PC-3 (cell line): ENCODE measurements at regions not wholly inside any gene's neighbourhood (a gene's known extent, or its start where the extent isn't known, plus 50 kb on each side); places are given as distances from the start of the nearest gene placed in this dataset.

Source experiments
- ATAC-seq: fragments of 200-7000 bp; cut with Tn5 transposase; 2 replicates; pipeline ENCODE4 v1.9.1; 2020; ENCODE audit warnings: mild to moderate bottlenecking, moderate library complexity
- BruUV-seq: library from RNA; stranded (reverse); fragments of 400-500 nt; replicated peaks from 2 replicates; lab custom pipeline; 2021; lab: Mats Ljungman, UMichigan
- CTCF ChIA-PET: fragments of 300-600 bp; sonication (Branson Sonifier 250); formaldehyde crosslinking; loops from one replicate; lab custom pipeline; 2022; ENCODE audit warnings: antibody characterized with exemption; lab: Charles Lee
- POLR2A ChIA-PET: fragments of 300-600 bp; sonication (Branson Sonifier 250); formaldehyde crosslinking; loops from one replicate; lab custom pipeline; 2022; ENCODE audit warnings: antibody characterized with exemption; ENCODE audit not compliant: unreplicated experiment; lab: Charles Lee
- DNase-seq: peaks from one replicate; pipeline ENCODE4 v3.0.0-alpha.2; 2015
- H2AFZ ChIP-seq: fragments of 300-600 bp; sonication (generic); 2 replicates; pipeline ENCODE4 v1.6.0; 2016; ENCODE audit warnings: antibody characterized with exemption, low read length
- H3F3A ChIP-seq: fragments of 300-600 bp; sonication (generic); one replicate; pipeline ENCODE4 v1.6.0; 2017; ENCODE audit warnings: antibody characterized with exemption, low read length, control low read depth, mild to moderate bottlenecking; ENCODE audit not compliant: unreplicated experiment
- H3K27ac ChIP-seq: fragments of 300-600 bp; sonication (generic); 2 replicates; pipeline ENCODE4 v1.5.1; 2016; ENCODE audit warnings: mild to moderate bottlenecking, low read length
- H3K27me3 ChIP-seq: fragments of 300-600 bp; sonication (generic); 2 replicates; pipeline ENCODE4 v1.6.1; 2016; ENCODE audit warnings: low read length, mixed read lengths
- H3K36me3 ChIP-seq: fragments of 300-600 bp; sonication (generic); 2 replicates; pipeline ENCODE4 v1.6.1; 2016; ENCODE audit warnings: low read depth, mixed run types, low read length, mixed read lengths
- H3K4me1 ChIP-seq: fragments of 300-600 bp; sonication (generic); 2 replicates; pipeline ENCODE4 v1.5.1; 2016; ENCODE audit warnings: low read length; ENCODE audit not compliant: insufficient read depth
- H3K4me2 ChIP-seq: fragments of 300-600 bp; sonication (generic); 2 replicates; pipeline ENCODE4 v1.6.0; 2016; ENCODE audit warnings: low read length
- H3K4me3 ChIP-seq: fragments of 300-600 bp; sonication (generic); 2 replicates; pipeline ENCODE4 v1.5.1; 2016; ENCODE audit warnings: mild to moderate bottlenecking, low read length, mixed read lengths
- H3K79me2 ChIP-seq: fragments of 300-600 bp; sonication (generic); 2 replicates; pipeline ENCODE4 v1.6.1; 2017; ENCODE audit warnings: low read length, mixed read lengths
- H3K9ac ChIP-seq: fragments of 300-600 bp; sonication (generic); 2 replicates; pipeline ENCODE4 v1.6.0; 2016; ENCODE audit warnings: mild to moderate bottlenecking, low read length
- H3K9me2 ChIP-seq: fragments of 300-600 bp; sonication (generic); replicated peaks from 2 replicates; pipeline ENCODE4 v1.6.1; 2016; ENCODE audit warnings: mixed run types, low read length, mixed read lengths
- H3K9me3 ChIP-seq: fragments of 300-600 bp; sonication (generic); 2 replicates; pipeline ENCODE4 v1.6.1; 2016; ENCODE audit warnings: low read length, mixed read lengths
- H4K20me1 ChIP-seq: fragments of 300-600 bp; sonication (generic); 2 replicates; pipeline ENCODE4 v1.6.1; 2016; ENCODE audit warnings: low read length, mixed read lengths
- CTCF ChIP-seq: fragments of 300-600 bp; sonication (generic); conservative IDR thresholded peaks from 2 replicates; pipeline ENCODE4 v1.5.1; 2017; ENCODE audit warnings: antibody characterized with exemption, low read depth, mild to moderate bottlenecking, low read length
- EZH2 ChIP-seq: fragments of 300-600 bp; sonication (generic); IDR thresholded peaks from one replicate; pipeline ENCODE4 v1.6.1; 2017; ENCODE audit warnings: antibody characterized with exemption, mild to moderate bottlenecking, low read length; ENCODE audit not compliant: unreplicated experiment
- EZH2phosphoT487 ChIP-seq: fragments of 300-600 bp; sonication (generic); IDR thresholded peaks from 2 replicates; pipeline ENCODE4 v1.6.1; 2018; ENCODE audit warnings: mild to moderate bottlenecking, antibody characterized with exemption, low read length, borderline replicate concordance
- intact Hi-C: fragments of 100-400 bp; cut with micrococcal nuclease; formaldehyde crosslinking; loops from 2 replicates; pipeline ENCODE4 v1.9.0; 2023

- no peak overlapping the region for H3K27ac ChIP-seq
Observed at GRCh38 chr6:22694092-22694724, 124.8 kb downstream of the HDGFL1 start.

GRCh38 chr6:22696481-22696880 is 127.1 kb downstream of the HDGFL1 start:
- Histone ChIP-seq H4K20me1 (no peaks in the 10 kb centered on the region), H3K27me3 (no peaks in the 10 kb centered on the region), H3K36me3 (no peaks in the 10 kb centered on the region), H2AFZ (no peak overlapping the region), H3K9me3 (no peaks in the 10 kb centered on the region), H3K4me1 (no peaks in the 10 kb centered on the region), H3K9ac (no peak overlapping the region), H3K27ac (no peak overlapping the region), H3K79me2 (no peaks in the 10 kb centered on the region), H3K4me2 (no peak overlapping the region), H3K9me2 (no peaks in the 10 kb centered on the region), H3K4me3 (no peak overlapping the region), H3F3A (no peaks in the 10 kb centered on the region)
- BruUV-seq, result no TSS peak
- POLR2A ChIA-PET, result no interaction called here
- DNase-seq, result no peak
- TF ChIP-seq EZH2phosphoT487 (no peak), EZH2 (no peak), CTCF (no peak)
- intact Hi-C loops, result no loop called here
- CTCF ChIA-PET, result no interaction called here
- no peak for ATAC-seq

More at GRCh38 chr6:22694092-22694724, 124.8 kb downstream of the HDGFL1 start:
- Histone ChIP-seq H2AFZ (no peak overlapping the region), H3K9me2 (no peaks in the 10 kb centered on the region), H3K27me3 (no peaks in the 10 kb centered on the region), H4K20me1 (no peaks in the 10 kb centered on the region), H3K4me2 (no peak overlapping the region), H3K4me3 (no peak overlapping the region), H3F3A (no peaks in the 10 kb centered on the region), H3K4me1 (no peaks in the 10 kb centered on the region), H3K36me3 (no peaks in the 10 kb centered on the region), H3K9ac (no peak overlapping the region), H3K9me3 (no peaks in the 10 kb centered on the region), H3K79me2 (no peaks in the 10 kb centered on the region)
- intact Hi-C loops, result no loop called here
- no peak for ATAC-seq
- ChIA-PET CTCF (no interaction called here), POLR2A (no interaction called here)
- TF ChIP-seq CTCF (no peak), EZH2phosphoT487 (no peak), EZH2 (no peak)
- no peak for DNase-seq
- BruUV-seq, result no TSS peak

GRCh38 chr6:22697306-22697705 is 127.9 kb downstream of the HDGFL1 start:
- intact Hi-C loops, result no loop called here

More at GRCh38 chr6:22697306-22697705, 127.9 kb downstream of the HDGFL1 start:
- Histone ChIP-seq H3K4me3 (no peak overlapping the region), H3K4me2 (no peak overlapping the region), H3K9me2 (no peaks in the 10 kb centered on the region), H4K20me1 (no peaks in the 10 kb centered on the region), H3K79me2 (no peaks in the 10 kb centered on the region), H3K27me3 (no peaks in the 10 kb centered on the region), H3K27ac (no peak overlapping the region), H3K9ac (no peak overlapping the region), H3K36me3 (no peaks in the 10 kb centered on the region), H3K9me3 (no peaks in the 10 kb centered on the region), H3F3A (no peaks in the 10 kb centered on the region), H3K4me1 (no peaks in the 10 kb centered on the region), H2AFZ (no peak overlapping the region)
- POLR2A ChIA-PET, result no interaction called here
- no TSS peak for BruUV-seq
- CTCF ChIA-PET, result no interaction called here
- no peak for ATAC-seq
- DNase-seq, result no peak
- TF ChIP-seq EZH2phosphoT487 (no peak), EZH2 (no peak), CTCF (no peak)
